HFFc6 (cell line): ENCODE measurements at regions not wholly inside any gene's neighbourhood (a gene's known extent, or its start where the extent isn't known, plus 50 kb on each side); places are given as distances from the start of the nearest gene placed in this dataset.

Experiments used
- DNase-seq: peaks from one replicate; pipeline ENCODE4 v3.0.0-alpha.2; 2018
- H3K27ac Mint-ChIP-seq: 2 replicates; pipeline ENCODE4 v1.8.0; 2020; ENCODE audit warnings: mild to moderate bottlenecking, mixed read lengths
- H3K27me3 Mint-ChIP-seq: 2 replicates; pipeline ENCODE4 v1.8.0; 2021; ENCODE audit warnings: mild to moderate bottlenecking, moderate library complexity, mixed read lengths; ENCODE audit not compliant: insufficient read depth
- H3K36me3 Mint-ChIP-seq: 2 replicates; pipeline ENCODE4 v1.8.0; 2021; ENCODE audit warnings: low read depth, mixed read lengths
- H3K4me1 Mint-ChIP-seq: 2 replicates; pipeline ENCODE4 v1.8.0; 2020; ENCODE audit warnings: low read depth, mixed read lengths
- H3K4me3 Mint-ChIP-seq: 2 replicates; pipeline ENCODE4 v1.8.0; 2020; ENCODE audit warnings: mild to moderate bottlenecking, moderate library complexity, mixed read lengths
- H3K9me3 Mint-ChIP-seq: 2 replicates; pipeline ENCODE4 v1.8.0; 2020; ENCODE audit warnings: mild to moderate bottlenecking, mixed read lengths
- CTCF ChIP-seq: fragments of 200-600 bp; sonication (generic); IDR thresholded peaks from 2 replicates; pipeline ENCODE4 v1.5.0; 2021; ENCODE audit warnings: antibody characterized with exemption, mild to moderate bottlenecking

DNA sequence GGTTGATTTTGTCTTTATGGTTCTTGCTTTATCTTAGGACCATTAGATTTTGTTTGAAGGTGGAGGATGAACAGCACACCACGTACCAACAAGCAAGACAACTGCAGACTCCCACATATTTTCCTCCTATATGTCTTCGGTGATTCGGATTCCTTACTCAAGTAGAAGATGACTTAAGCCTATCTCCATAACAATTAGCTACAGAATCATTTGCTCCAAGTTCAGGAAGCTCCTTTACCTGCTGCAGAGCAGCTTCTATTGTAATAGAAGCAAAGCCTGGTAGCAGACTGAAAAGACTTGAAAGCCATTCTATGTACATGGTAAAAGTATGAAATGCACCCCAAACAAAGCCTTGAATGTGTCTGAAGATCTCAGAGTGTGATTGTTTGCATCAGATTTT, 229.0 kb downstream of the SOX2 start:
- no peak for DNase-seq
- Mint-ChIP-seq H3K36me3 (no peaks in the 10 kb centered on the region), H3K4me3 (no peak overlapping the region), H3K27ac (no peak overlapping the region), H3K9me3 (peaks cover 28% of the 10 kb centered on the region), H3K4me1 (no peaks in the 10 kb centered on the region), H3K27me3 (no peaks in the 10 kb centered on the region; the same call in 1 of the 2 replicates)
- TF ChIP-seq CTCF = no peak

DNA sequence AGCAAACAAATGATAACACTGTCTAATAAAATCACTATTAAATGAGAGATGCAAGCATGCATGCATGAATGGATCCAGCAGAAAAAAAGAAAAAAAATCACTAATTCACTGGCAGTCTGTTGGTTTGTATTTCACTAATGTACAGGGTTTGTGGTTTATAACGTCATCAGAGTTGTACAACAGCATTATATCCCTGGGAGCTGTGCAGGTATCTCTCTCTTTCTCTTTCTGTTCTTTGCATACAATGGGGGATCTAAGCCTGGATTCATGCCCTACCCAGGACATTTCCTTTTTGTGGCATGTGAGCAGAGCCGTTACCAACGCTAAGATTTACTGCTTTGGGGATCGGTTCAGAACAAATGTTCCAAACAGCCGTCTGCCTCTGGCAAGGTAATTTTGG, 229.5 kb downstream of the SOX2 start:
- H3K27me3 Mint-ChIP-seq = no peaks in the 10 kb centered on the region; the same call in 1 of the 2 replicates
- no peaks in the 10 kb centered on the region for H3K4me1 Mint-ChIP-seq
- peaks cover 30% of the 10 kb centered on the region for H3K9me3 Mint-ChIP-seq
- TF ChIP-seq CTCF = no peak
- H3K4me3 Mint-ChIP-seq = no peak overlapping the region
- no peaks in the 10 kb centered on the region; the same call in 1 of the 2 replicates for H3K36me3 Mint-ChIP-seq
- H3K27ac Mint-ChIP-seq = no peak overlapping the region
- DNase-seq = no peak

- Mint-ChIP-seq H3K27ac (no peak overlapping the region), H3K9me3 (peaks cover 26% of the 10 kb centered on the region), H3K36me3 (no peaks in the 10 kb centered on the region; the same call in 1 of the 2 replicates), H3K4me3 (no peak overlapping the region), H3K4me1 (no peaks in the 10 kb centered on the region), H3K27me3 (no peaks in the 10 kb centered on the region; the same call in 1 of the 2 replicates)
- DNase-seq = no peak
- TF ChIP-seq CTCF = no peak
Measured at GRCh38 chr3:181943285-181943684, 231.6 kb downstream of the SOX2 start.

GRCh38 chr3:181947606-181948005, 235.9 kb downstream of the SOX2 start:
- no peak for DNase-seq
- Mint-ChIP-seq H3K27me3 (no peaks in the 10 kb centered on the region; the same call in 1 of the 2 replicates), H3K4me1 (no peaks in the 10 kb centered on the region), H3K36me3 (peaks cover under 1% of the 10 kb centered on the region; the same call in 1 of the 2 replicates), H3K4me3 (no peak overlapping the region), H3K27ac (no peak overlapping the region), H3K9me3 (peaks cover 12% of the 10 kb centered on the region)
- no peak for TF ChIP-seq CTCF

DNA sequence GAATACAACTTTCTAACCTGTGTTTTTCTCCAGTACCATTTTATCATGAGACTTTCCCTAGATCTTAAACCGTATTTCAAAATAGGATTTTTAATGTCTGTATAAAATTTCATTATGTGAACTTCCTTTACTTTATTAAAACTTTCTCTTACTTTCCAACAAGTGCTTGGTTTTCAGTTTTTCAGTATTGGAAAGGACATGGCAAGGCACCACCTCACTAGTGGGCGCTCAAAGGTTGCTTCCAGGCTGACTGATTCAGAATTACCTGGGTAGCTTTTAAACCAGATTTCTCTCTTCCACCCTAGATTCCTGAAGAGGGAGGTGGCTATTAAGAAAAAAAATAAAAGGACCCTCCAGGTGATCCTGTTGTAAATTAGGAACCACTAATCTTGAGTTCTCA, 236.6 kb downstream of the SOX2 start:
- peaks cover 19% of the 10 kb centered on the region for H3K9me3 Mint-ChIP-seq
- no peak overlapping the region for H3K27ac Mint-ChIP-seq
- H3K27me3 Mint-ChIP-seq = no peaks in the 10 kb centered on the region; the same call in 1 of the 2 replicates
- H3K36me3 Mint-ChIP-seq = peaks cover 4% of the 10 kb centered on the region; the same call in 1 of the 2 replicates
- H3K4me3 Mint-ChIP-seq = no peak overlapping the region
- TF ChIP-seq CTCF = no peak
- no peak for DNase-seq
- no peaks in the 10 kb centered on the region for H3K4me1 Mint-ChIP-seq

- H3K9me3 Mint-ChIP-seq = peaks cover 22% of the 10 kb centered on the region
- H3K4me3 Mint-ChIP-seq = no peak overlapping the region
- no peak for TF ChIP-seq CTCF
- no peaks in the 10 kb centered on the region for H3K4me1 Mint-ChIP-seq
- no peak for DNase-seq
- no peaks in the 10 kb centered on the region for H3K27me3 Mint-ChIP-seq
- H3K27ac Mint-ChIP-seq = no peak overlapping the region
- peaks cover 4% of the 10 kb centered on the region; the same call in 1 of the 2 replicates for H3K36me3 Mint-ChIP-seq
Measured at GRCh38 chr3:181952221-181952620, 240.5 kb downstream of the SOX2 start.
